Nephron (organoid): ENCODE measurements at regions not wholly inside any gene's neighbourhood (a gene's known extent, or its start where the extent isn't known, plus 50 kb on each side); places are given as distances from the start of the nearest gene placed in this dataset.

Experiments used
- H3K27ac Mint-ChIP-seq, 3 experiments: 2 replicates each; pipeline ENCODE4 v1.8.0; 2020; ENCODE audit warnings: mixed read lengths in 3 of 3, mild to moderate bottlenecking in 2 of 3, moderate library complexity in 1 of 3
- H3K27me3 Mint-ChIP-seq: 2 replicates; pipeline ENCODE4 v1.8.0; 2021; ENCODE audit warnings: low read depth, mild to moderate bottlenecking, moderate library complexity, mixed read lengths
- H3K36me3 Mint-ChIP-seq: 2 replicates; pipeline ENCODE4 v1.8.0; 2020; ENCODE audit warnings: low read depth, mixed read lengths
- H3K4me1 Mint-ChIP-seq: 2 replicates; pipeline ENCODE4 v1.8.0; 2020; ENCODE audit warnings: mixed read lengths
- H3K4me3 Mint-ChIP-seq, 3 experiments: 2 replicates each; pipeline ENCODE4 v1.8.0; 2020; ENCODE audit warnings: mild to moderate bottlenecking in 3 of 3, mixed read lengths in 3 of 3, moderate library complexity in 2 of 3
- H3K9me3 Mint-ChIP-seq: 2 replicates; pipeline ENCODE4 v1.8.0; 2020; ENCODE audit warnings: mixed read lengths
- TF ChIP-seq, protein P1 (sequence below), 3 experiments: fragments of 200-600 bp; sonication (generic); IDR thresholded peaks; one replicate each; pipeline ENCODE4 v1.5.0; 2021; ENCODE audit warnings: antibody characterized with exemption in 3 of 3; ENCODE audit not compliant: unreplicated experiment in 3 of 3

DNA sequence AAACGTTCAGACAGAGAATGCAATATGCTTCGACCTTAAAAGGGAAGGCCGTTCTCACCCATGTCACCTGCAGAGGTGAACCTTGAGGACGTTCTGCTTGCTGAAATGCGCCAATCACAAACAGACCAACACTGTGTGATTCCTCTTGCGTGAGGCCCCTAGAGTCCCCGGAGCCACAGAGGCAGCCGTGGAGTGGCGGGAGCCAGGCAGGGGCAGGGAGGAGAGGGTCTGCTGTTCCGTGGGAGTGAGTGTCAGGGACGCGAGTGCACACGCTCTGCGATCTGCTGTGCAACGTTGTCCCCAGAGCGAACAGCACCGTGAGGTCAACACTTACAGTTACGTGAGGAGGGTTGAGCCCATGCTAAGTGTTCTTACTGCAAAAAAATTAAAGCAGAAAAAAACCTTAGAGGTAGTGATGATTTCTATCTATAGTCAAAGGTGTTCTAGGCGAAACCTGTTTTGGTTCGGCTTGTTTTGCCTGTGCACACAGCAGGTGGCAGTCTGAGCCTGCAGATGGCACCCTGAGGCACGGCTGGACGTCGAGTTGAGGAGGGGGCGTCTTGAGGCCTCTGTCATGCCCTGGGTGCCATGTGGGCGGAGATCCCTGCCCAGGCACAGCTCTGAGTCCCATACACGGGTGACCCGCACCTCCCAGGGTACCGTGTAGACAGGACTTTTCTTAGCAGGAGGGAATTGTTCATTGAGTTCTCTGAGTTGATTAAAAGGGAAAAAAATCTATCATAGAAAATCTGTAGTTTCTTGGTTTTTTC is 71.7 kb upstream of the FRMD1 start:
- H3K4me1 Mint-ChIP-seq, result peaks cover 56% of the 10 kb centered on the region
- TF ChIP-seq, protein P1, sequence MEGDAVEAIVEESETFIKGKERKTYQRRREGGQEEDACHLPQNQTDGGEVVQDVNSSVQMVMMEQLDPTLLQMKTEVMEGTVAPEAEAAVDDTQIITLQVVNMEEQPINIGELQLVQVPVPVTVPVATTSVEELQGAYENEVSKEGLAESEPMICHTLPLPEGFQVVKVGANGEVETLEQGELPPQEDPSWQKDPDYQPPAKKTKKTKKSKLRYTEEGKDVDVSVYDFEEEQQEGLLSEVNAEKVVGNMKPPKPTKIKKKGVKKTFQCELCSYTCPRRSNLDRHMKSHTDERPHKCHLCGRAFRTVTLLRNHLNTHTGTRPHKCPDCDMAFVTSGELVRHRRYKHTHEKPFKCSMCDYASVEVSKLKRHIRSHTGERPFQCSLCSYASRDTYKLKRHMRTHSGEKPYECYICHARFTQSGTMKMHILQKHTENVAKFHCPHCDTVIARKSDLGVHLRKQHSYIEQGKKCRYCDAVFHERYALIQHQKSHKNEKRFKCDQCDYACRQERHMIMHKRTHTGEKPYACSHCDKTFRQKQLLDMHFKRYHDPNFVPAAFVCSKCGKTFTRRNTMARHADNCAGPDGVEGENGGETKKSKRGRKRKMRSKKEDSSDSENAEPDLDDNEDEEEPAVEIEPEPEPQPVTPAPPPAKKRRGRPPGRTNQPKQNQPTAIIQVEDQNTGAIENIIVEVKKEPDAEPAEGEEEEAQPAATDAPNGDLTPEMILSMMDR (IDR thresholded peaks at IDR 0.05; ENCODE audit: unreplicated experiment in 3 of 3), result peak; percentile 75 to 89 (median 76)
- H3K27me3 Mint-ChIP-seq, result peaks cover 24% of the 10 kb centered on the region
- no peak overlapping the region for H3K4me3 Mint-ChIP-seq
- H3K27ac Mint-ChIP-seq, result peak overlapping the region in 1 of 3 experiments; percentile 59
- no peaks in the 10 kb centered on the region for H3K36me3 Mint-ChIP-seq
- H3K9me3 Mint-ChIP-seq, result no peaks in the 10 kb centered on the region

DNA sequence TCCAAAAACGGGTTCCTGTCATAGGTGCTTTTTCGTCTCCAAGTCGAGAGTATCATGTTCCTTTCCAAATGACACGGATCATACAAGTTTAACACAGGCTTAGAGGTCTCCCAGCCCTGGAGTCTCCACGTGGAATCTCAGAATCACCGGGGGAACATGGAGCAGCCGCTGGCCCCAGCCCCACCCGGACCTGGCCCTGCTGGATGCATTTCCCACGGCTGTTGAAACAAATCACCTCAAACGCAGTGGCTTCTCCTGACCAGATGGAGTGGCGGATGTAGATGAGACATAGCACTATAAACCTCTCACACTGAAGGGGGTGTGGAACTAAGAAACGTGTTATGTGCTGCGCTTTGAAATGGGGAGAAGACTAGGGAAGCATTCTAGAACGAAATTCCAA is 70.0 kb upstream of the FRMD1 start:
- TF ChIP-seq, protein P1 (IDR thresholded peaks at IDR 0.05; ENCODE audit: unreplicated experiment in 3 of 3), result no peak
- peaks cover 4% of the 10 kb centered on the region for H3K9me3 Mint-ChIP-seq

DNA sequence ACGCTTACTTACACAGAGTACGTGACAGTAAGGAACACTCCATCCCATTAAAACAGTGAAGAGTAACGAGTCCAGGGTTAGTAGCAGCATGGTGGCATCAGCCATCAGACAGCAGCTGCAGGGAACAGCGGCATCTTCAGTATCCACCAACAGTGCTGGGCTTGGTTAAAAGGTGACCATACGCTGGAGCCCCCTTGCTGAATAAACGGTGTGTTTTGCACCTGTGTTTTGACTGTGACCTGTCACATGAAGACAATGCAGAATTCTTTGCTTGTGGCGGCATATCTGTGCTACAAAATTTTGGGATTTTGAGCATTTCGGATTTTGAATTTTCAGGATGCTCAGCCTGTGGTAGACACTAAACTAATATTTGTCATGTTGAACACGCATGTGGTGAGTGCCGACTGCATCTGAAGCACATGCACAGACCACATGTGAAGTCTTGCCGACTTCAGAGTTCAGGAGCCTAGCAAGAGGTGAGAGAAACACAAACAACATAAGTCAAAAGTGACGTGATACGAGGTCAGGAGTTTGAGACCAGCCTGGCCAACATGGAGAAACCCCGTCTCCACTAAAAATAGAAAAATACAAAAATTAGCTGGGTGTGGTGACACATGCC is 69.3 kb upstream of the FRMD1 start:
- Mint-ChIP-seq H3K36me3 (no peaks in the 10 kb centered on the region), H3K27ac (peak overlapping the region in 1 of 3 experiments; percentile 83), H3K4me3 (no peak overlapping the region), H3K4me1 (peaks cover 42% of the 10 kb centered on the region), H3K9me3 (peaks cover 6% of the 10 kb centered on the region), H3K27me3 (peaks cover 16% of the 10 kb centered on the region)
- TF ChIP-seq, protein P1 (IDR thresholded peaks at IDR 0.05; ENCODE audit: unreplicated experiment in 3 of 3), result no peak

More for the DNA sequence above, 70.0 kb upstream of the FRMD1 start:
- Mint-ChIP-seq H3K27ac (peak overlapping the region in 1 of 3 experiments; percentile 51), H3K36me3 (no peaks in the 10 kb centered on the region), H3K27me3 (peaks cover 18% of the 10 kb centered on the region), H3K4me3 (no peak overlapping the region), H3K4me1 (peaks cover 45% of the 10 kb centered on the region)

DNA sequence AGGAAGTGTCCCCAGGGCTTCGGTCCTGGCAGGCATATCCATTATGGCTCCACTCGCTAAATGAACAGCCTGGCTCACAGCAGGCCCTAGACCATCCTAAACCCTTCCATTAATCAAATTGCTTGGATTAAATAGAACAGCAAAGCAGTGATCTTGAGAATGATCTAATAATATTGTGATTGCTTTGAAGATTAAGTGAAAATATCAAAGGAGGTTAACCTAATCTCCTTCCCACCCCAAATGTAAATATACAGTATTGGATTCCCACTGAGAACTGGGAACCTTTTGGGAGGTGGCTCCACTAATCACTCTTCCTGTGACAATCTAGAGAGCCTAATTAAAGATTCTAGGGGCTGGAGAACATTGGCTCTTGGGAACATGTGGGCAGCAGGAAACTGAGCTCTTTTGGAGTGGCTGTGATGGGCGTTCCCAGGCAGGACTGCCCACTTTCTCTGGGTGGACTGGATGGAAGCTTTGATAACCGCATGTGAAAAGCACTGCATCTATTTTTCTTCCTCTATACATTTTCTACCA is 68.3 kb upstream of the FRMD1 start:
- Mint-ChIP-seq H3K4me1 (peaks cover 31% of the 10 kb centered on the region), H3K36me3 (no peaks in the 10 kb centered on the region)
- TF ChIP-seq, protein P1 (IDR thresholded peaks at IDR 0.05; ENCODE audit: unreplicated experiment in 3 of 3), result no peak

DNA sequence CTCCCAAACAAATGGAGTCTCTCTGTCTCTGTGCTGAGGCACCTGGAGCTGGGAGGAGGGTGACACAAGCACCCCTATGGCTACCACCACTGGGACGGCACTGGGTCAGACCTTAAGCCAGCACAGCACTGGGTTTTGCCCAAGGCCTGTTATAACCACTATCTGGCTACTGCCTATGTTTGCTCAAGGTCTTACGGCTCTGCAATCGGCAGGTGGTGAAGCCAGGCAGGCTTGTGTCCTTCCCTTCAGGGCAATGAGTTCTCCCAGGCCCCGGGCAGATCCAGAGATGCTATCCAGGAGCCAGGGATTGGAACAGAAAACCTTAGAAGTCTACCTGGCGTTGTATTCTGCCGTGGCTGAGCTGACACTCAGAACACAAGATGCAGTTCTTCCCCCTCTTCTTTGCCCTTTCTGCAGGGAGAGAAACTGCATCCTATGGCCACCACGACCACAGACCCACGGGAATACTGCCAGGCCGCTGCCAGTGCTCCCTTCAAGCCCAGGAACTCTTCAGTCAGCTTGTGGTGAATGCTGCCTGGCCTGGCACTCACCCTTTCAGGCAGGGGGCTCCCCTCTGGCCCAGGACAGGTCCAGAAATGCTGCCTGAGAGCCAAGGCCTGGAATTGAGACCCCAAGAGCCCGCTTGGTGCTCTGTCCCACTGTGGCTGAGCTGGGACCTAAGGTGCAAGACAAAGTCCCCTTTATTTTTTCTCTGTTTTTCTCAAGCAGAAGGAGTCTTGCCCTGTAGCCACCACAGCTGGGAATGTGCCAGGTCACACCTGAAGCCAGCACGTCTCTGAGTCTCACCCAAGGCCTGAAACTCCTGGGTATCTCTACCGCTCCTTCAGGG is 67.0 kb upstream of the FRMD1 start:
- Mint-ChIP-seq H3K36me3 (no peaks in the 10 kb centered on the region), H3K4me3 (no peak overlapping the region), H3K27me3 (peaks cover 15% of the 10 kb centered on the region), H3K9me3 (peaks cover 6% of the 10 kb centered on the region), H3K27ac (no peak overlapping the region), H3K4me1 (peaks cover 18% of the 10 kb centered on the region)
- TF ChIP-seq, protein P1 (IDR thresholded peaks at IDR 0.05; ENCODE audit: unreplicated experiment in 3 of 3), result no peak

More for the DNA sequence above, 68.3 kb upstream of the FRMD1 start:
- H3K27me3 Mint-ChIP-seq, result peaks cover 16% of the 10 kb centered on the region
- no peak overlapping the region for H3K4me3 Mint-ChIP-seq
- peak overlapping the region in 2 of 3 experiments; percentile 69 to 83 for H3K27ac Mint-ChIP-seq
- H3K9me3 Mint-ChIP-seq, result peaks cover 6% of the 10 kb centered on the region
